Ecto neural progenitor cell (in vitro differentiated cells): ENCODE measurements at regions not wholly inside any gene's neighbourhood (a gene's known extent, or its start where the extent isn't known, plus 50 kb on each side); places are given as distances from the start of the nearest gene placed in this dataset.

Source experiments
- DNase-seq: peaks from one replicate; pipeline ENCODE4 v3.0.0-alpha.2; 2018; ENCODE audit warnings: low spot score

DNA sequence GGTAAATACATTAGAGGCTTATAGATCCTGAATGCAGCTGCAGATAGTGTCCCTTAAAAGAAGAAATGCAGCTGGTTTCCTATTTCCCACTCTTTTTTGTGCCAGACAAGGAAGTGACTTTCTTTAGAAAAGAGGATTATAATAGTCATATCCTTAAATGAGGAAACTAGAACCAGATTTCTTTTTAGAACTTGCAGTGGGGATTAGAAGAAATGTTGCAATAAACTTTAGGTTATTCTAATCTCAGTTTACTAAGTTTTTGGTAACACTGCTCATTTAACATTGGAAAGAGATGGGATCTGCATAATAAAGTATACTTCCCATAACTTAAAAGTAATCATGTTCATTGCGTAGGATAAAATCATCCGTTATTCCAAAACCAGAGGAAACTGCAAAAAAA, 101.9 kb downstream of the SLIT2 start:
- DNase-seq = no peak

DNA sequence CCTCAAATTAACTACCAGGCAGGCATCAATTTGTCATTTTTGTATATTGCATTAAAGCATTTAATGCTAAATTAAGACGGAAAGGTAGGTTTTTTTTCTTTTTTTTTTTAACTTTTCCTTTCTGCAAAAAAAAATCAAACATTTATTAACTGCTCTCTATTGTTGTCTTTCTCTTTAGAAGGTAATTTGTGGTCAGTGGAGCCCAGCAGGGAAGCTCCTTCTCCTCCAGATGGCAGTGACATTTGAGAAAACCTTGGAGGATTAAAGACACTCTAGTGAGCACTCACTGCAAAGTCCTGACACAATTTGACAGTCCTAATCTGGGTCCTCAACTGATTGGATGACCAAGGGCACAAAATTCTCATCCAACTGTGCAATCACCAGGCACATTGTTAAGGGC, 102.4 kb downstream of the SLIT2 start:
- no peak for DNase-seq

DNA sequence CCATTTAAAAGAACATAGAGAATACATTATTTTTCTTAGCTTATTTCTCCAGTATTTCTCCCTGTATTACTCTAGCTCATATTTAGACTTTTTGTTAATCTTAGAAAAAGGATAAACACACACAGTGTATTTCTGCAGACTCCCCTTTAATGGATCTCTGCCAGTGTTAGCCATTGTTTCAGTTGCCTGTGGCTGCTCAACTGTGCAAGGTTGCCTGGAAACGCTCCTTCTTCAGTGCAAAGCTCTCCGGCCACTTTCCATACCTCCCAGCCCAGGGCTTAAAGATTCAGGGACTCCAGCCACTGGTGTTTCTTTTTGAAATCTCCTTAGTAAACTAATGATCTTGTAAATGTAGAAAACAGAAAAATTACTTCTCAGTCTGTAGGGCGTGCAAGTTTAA, 104.9 kb downstream of the SLIT2 start:
- peak; percentile 64 for DNase-seq

DNA sequence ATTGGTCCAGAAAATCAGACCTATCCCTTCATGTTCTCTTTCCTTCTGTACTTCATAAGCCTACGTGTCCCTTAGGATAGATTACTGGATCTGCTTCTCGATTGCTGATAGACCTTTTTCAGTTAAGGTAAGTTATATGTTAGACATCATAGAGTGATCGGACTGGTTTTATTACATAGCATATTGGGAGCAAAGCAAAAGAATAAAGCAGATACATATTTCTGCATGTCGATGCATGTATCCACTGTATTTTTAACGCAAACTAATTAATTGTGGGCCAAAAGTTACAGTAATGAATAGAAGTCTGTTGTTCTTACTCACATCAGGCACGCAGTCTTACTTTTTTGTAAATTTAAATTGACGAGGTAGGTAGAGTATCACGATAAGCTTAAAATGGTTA, 106.4 kb downstream of the SLIT2 start:
- no peak for DNase-seq

DNA sequence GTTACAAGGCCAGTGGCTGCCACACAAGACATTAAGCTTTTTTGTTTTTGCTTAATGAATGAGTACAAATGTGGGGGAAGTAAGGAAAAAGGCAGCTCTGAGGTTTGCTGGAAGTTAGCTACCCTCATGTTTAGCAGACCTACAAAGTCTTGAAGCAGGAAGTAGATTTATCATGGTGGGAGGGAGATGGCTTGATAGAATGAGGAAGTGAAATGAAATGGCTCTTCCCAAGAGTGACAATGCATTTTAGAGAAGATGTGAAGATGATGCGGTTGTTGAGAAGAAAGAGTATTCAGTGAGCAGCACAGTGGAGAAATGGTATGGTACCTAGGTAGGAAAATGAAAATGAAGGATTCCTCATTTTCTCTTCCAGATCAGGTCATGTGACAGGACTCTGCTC, 108.0 kb downstream of the SLIT2 start:
- DNase-seq = no peak

DNA sequence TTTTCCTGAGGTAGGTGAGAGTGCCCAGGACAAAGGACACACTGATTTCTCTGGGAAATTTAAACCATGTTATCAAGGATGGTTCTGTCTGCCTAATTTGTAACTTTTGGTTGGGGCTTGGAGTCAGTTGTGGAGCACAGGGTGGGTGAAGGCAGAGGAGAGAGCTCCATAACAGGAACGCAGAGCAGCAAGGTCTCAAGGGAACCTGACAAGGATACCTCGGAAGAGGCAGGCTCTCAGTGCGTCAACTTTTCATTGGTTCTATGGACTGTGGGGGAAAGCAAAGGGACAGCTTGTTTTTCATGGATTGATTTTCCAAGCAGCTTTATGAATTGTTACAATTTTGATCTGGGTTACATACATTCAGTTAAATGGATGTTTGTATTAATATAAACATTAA, 110.4 kb downstream of the SLIT2 start:
- no peak for DNase-seq

DNA sequence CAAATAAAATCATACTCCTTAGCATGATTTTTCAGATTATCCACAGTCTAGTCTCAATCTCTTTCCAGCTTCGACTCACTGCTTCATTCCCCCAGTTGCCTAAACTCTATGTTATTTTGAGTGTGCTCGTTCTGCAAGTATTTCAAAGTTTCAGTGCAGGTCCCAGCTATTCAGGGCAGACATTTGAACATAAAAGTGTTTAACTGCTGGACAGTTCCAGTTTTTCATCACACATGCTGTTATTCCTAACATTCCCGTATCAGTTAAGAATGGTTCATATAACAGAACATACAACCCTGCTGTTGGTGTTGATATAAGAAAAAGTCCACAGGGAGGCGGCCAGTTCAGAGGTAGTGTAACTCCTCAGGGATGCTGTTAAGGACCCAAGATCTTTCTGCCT, 113.3 kb downstream of the SLIT2 start:
- DNase-seq = no peak

DNA sequence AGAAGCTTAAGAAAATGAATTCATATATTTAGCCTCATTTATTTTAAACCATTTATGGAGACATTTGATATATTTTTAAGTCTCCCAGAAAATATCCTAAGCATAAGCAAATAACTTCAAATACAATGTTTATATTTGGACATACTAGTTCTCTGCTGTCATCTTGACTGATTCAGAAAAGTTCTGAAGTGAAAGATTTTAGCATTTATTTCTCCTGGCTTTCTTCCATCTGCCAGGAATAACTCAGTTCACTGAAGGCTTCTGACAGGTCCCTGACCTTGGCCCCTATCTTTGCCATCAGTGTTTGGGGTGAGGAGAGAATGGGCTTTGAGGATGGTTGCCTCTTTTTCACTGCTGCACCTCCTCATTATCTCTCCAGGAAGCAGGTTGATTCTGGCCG, 115.7 kb downstream of the SLIT2 start:
- DNase-seq = no peak

DNA sequence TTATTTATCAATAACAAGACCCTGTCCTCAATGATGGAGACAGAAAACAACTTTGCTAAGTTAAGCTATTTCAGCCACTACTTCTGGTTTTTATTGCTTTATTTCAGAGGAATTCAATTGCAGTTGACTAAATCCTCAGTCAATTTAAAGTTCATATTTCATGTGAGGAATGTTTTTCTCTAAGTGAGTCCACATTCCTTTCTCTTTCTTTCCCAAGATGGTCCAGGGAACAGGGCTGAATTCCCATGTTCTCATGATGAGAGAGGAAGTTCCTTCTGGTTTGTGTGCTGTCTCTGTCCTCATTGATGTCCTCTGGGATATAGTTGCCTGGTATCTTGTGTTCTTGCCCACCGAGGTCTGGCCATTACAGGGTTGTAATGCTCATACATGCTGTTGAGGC, 117.2 kb downstream of the SLIT2 start:
- DNase-seq = no peak

DNA sequence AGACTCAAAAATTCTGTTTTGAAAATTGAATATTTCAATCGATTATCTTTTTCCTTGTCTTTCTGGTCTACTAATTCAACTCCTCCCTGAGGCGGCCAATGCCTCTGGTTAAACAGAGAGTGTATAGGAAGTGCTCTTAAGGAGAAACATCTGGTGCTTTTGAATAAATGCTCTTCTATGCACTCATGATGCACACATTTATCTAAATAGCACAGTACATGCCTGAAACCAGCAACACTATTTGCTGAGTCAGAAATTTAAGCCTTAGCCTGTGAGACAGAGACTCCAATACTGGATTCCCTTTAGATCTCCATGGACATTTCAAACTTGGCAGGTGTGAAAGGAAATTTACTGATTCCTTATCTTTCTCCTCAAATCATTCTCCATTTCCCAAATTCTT, 118.6 kb downstream of the SLIT2 start:
- no peak for DNase-seq

DNA sequence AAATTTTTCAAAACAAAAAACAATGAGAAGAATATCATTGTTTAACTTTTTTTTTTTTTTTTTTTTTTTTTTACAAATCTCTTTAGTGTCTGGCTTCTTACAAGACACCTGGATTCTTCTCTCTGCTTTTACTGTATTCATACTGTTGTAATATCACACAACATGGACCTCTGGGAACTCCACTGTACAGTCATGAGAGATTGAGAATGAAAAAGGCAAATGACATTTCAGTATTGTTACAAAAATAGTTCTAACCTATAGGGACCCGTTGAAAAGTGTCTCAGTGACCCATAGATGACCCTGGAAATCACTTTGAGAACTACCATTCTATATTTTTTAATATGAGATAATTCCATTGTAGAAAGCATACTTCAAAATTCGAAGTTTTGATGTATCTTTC, 124.4 kb downstream of the SLIT2 start:
- no peak for DNase-seq

DNA sequence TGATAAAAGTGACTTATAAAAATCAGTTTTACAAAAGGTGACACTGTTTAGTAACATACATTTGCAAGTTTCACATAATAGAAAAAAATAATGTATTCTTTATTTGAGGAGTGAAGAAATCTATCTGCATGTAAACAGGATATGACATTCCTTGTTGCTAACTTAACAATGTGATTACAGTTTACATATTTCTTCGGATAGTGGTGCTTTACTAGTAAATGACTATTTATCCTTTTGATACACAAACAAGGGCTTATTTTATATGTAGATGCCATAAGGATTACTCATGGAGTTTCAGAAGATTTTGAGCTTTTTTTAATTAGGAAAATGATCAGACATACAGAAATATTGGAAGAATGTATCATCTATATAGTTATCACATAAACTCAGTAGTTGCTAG, 126.5 kb downstream of the SLIT2 start:
- DNase-seq = no peak

DNA sequence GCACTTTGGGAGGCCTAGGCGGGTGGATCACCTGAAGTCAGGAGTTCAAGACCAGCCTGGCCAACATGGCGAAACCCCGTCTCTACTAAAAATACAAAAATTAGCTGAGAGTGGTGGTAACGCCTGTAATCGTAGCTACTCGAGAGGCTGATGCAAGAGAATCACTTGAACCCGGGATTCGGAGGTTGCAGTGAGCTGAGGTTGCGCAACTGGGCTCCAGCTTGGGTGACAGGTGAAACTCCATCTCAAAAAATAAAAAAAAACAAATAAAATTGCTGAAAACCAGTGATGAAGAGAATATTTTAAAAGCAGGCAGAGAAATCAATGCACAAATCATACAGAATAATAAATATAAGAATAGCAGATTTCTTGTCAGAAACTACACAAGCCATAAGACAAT, 129.3 kb downstream of the SLIT2 start:
- no peak for DNase-seq

DNA sequence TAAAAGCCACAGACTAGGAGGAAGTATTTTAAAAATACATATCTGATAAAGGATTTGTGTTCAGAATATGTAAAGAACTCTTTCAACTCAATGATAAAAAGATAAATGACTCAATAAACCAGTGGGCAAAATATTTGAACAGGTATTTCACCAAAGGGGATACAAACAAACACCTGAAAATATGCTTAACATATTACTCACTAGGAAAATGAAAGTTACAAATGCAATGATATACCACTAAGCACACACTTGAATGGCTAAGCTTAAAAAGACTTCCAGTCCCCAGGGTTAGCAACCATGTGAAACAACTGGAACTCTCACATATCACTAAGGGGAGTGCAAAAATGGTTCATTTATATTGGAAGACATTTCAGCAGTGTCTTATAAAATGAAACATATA, 131.6 kb downstream of the SLIT2 start:
- no peak for DNase-seq

DNA sequence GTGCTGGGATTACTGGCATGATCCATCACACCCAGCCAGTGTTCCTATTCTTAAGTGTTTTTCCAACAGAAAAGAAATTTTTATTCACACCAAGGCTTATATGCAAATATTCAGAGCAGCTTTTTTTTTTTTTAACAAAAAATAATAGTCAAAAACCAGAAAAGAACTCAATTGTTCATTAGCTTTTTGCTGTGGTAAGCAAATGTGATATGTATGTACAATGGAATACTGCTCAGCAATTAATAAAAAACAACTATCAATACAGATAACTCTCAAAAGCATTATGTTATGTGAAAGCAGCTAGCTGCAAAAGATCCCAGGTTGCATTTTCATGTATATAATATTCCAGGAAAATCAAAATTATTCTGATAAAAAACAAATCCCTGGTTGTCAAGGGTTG, 132.3 kb downstream of the SLIT2 start:
- no peak for DNase-seq

DNA sequence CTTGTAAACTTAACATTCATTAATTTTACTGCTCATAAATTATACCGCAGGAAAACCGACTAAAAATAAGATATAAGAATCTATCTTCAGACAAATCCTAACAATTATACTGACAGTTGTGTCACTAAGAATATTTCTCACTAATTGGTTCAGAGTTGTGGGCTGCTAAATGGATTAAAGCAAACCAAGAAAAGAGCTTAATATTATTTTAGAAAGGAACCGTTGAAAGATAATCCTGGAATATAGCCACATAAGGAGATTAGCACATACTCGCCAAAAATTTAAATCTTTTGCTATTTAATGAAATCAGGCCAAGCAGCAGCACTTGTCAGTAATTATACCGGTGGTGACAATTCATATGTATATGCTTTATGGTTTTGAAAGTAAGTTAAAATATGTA, 132.8 kb downstream of the SLIT2 start:
- no peak for DNase-seq

DNA sequence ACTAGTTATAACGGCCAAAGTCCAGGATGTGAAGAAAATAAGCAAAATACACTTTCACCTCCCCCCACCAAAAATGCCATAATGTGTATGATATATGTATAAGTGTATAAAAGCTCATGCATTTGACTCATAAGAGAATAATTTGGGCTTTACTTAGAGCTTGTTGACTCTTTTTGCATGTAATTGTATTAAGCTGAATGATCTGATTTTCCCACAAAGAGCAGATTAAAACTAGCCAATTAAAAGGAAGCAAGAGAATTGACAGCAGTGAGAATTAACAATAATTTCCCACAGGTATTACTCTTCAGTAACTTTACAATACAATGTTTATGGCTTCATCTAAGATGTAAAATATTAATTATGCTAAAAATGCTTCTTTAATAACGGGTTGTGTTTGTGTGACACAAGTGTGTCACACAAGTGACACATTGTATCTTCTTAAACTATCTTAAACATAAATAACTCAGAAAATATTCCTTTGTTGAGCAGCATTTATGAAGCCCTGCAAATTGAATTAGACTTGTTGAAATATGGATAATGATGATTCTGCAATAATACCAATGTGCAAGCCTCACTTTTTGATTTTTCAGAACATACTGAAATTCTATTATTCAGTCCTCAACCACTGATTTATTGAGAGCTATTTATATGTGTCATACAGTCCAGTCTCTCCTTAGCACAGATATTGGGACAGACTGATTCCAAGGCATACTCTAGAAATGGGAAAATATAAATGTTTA, 134.5 kb downstream of the SLIT2 start:
- DNase-seq = no peak

DNA sequence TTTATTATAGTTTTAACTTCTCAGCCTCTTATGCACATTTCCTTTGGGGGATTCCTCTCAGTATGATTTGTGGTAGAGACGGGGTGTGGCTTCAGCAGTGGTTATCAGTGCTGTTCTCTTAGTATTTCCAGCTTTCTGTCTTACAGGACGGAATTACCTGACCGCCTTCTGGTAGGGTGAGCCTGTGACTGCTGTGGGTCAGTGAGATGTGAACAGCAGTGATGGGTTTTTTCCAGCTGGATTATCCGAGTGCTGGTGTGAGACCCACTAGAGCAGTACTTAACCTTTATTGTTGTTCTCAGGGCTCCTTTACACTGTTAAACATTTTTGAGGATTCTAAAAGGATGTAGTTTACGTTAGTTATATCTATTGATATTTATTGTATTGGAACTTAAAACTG, 135.2 kb downstream of the SLIT2 start:
- DNase-seq = no peak

DNA sequence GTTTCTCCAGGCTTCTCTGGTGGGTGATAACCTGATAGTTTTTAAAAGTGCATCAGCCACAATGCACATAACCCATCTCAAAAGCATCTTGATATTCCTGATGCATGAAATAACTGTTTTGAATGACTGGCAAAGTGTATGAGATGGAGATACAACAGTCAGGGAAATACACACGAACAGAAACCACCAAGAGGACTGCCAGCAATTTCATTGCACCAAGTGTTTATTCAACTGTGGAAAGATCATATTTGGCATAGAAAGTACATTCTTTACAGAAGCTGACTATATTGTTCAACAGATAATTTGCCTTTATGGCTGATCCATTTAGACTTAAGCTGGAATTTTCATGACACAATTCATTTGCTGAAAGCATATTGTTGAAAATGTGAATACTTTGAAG, 139.5 kb downstream of the SLIT2 start:
- DNase-seq = no peak

DNA sequence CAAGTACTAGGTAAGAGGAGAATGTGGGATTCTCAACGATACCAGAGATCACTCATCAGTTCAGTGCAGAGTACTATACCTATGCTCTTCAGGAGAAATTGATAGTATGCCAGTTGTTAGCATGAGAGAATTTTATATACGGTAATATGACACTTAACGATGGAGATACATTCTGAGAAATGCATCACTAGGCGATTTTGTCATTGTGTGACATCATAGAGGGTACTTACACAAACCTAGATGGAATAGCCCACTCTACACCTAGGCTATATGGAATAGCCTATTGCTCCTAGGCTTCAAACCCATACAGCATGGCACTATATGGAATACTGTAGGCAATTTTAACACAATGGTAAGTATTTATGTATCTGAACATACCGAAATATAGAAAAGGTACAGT, 140.2 kb downstream of the SLIT2 start:
- no peak for DNase-seq

DNA sequence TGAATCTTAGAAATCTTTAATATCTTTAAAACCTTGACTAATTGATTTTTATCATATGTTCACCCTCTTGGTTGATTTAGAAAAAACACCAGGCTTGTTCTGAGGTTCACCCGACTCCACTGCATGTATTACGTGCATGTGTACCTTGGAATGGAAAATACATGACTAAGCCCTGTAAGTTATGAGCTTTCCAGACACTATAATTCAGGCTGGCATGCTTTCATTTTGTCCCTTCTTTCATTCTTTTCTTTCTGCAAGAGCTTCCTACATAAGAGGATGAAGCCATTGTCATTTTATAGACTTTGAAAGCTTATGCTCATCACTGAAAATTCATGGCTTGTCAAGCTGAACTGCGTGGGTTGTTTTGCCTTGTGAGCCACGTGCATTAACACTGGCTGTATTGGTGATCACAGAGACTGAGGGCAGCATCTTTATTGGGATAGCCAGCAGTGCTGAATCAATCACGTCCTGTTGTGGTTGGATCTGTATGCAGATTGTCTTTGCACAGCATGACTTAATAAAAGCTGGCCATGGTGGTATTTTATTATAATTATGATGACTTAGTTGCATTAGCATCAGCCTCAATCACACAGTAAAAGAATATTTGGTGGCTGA, 141.9 kb downstream of the SLIT2 start:
- DNase-seq = no peak

DNA sequence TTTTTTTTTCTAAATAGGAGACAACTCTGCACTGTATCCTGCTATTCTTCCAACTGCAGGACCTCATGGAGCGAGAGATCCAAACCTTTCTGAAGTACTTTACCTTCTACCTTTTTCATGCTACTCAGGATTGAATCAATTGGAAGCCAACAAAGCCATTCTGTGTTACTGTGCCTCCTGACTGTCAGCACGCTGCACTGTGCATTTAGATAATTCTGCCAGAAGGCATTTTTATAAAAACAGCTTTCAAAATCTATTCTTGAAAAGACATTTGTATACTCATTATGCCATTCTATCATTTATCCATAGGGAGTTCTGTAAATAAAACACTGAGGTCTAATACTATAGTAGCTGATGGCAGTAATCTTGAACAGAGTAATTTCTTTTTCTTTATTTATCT, 142.8 kb downstream of the SLIT2 start:
- DNase-seq = no peak

DNA sequence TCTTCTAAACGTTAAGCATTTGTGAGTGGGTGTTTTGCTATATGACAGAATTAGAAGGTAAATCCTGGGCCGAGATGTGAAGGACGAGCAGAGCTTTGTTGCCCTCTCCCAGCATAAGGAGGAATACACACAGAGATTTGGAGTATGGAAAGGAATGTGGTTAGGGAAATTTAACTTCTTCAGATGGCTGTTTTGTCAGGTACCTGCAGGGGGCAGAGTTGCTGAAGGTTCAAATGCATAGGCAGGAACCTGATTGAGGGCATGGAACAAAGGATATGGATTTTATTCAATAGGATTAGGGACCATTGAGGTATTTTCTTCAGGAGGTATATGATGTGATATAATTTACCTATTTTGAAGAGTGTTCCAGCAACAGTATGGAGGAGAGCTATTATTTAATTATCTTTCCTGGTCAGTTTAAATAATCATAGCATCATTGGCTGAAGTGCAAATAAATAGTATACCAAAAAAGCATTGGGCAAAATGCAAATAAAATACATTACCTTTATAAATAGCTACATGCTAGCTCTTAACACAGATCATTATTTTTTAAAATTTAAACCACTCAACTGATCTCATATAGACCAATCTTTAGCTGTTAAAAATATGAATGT, 143.6 kb downstream of the SLIT2 start:
- peak; percentile 55 for DNase-seq

DNA sequence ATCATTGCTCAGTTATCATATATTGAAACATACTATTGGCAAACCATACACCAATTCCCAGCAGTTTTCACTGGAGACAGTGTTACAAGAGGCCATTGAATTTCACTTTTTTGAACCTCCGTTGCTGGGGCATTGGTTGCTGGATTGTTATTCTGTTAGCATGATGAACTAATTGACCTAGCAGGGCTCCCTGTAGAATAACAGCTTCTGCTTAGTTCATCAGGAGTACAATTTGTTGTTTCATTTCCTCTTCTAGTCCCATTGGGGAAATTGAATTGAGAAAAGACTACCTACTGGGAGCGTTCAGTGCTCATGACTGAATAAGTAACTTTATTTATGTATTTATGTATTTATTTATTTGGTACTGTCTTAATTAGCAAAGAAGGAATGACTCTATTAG, 151.6 kb downstream of the SLIT2 start:
- no peak for DNase-seq
